ENCODE measurements at regions not wholly inside any gene's neighbourhood (a gene's known extent, or its start where the extent isn't known, plus 50 kb on each side); places are given as distances from the start of the nearest gene placed in this dataset.

DNA sequence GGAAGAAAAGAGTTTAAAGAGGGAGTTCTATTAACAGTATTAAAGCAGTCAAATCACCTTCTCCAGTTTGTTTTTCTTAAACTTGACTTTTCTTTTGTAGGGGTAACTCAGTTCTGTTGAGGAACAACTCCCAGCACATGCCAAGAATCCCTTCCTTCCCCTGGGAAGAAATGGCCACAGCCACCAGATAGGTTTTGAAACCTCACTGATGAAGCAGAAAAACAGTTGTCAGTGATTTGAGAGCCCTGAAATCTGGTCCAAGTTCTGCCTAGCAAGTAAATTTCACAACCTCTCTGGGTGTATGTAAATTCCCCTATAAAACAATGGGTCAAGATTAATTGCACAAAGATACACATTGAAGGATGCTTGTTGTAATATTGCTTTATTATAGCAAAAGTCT lies 167.1 kb downstream of the DHX15 start:
- no peak for DNase-seq

GRCh38 chr4:24416293-24416692 lies 168.1 kb downstream of the DHX15 start:
- DNase-seq, result no peak

DNA sequence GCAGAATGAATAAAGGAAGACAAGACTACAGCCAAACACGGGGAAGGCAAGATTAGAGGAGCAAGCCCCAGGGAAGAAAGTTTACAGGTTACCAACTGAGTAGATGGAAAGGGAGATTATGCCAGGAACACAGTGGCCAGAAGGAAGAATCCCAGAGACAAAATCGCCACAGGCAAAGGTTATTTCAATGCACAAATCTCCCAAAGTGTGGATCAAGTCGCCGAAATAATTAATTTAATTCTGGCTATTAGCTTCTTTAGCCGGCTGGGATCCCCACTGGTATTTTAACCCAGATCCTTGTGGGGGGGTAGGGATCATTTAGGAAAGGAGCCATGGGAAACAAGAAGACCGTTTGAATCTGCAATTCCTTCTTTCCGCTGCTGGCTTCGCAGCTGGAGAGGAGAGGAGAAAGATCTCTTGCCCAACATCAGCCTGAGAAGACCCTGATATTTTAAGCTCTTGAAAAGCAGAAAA lies 171.0 kb downstream of the DHX15 start:
- DNase-seq, result no peak

DNA sequence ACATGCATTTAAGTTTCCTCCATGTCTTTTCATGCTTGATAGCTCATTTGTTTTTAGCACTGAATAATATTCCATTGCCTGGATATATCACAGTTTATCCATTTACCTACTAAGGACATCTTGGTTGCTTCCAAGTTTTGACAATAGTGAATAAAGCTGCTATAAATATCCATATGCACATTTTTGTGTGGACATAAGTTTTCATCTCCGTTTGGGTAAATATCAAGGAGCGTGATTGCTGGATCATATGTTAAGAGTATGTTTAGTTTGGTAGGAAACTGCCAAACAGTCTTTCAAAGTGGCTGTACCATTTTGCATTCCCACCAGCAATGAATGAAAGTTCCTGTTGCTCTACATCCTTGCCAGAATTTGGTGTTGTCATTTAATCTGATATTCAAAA lies 172.5 kb downstream of the DHX15 start:
- no peak for DNase-seq

DNA sequence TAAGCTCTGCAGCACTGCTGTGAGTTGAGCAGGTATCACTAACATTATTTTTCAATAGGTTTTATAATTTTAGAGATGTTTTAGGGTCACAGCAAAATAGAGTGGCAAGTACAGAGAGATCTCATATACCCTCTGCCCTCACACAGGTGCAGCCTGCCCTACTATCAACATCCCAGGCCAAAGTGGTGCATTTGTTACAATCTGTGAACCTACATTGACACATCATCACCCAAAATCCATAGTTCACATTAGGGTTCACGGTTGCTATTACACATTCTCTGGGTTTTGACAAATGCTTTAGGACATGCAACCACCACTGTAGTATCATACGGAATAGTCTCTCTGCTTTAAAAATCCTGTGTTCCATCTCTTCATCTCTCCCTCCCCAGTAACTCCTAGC lies 173.1 kb downstream of the DHX15 start:
- DNase-seq, result no peak

GRCh38 chr4:24408640-24409039 lies 175.7 kb downstream of the DHX15 start:
- no peak for DNase-seq

- DNase-seq, result no peak
Observed at GRCh38 chr4:24405926-24406325, 178.4 kb downstream of the DHX15 start.

GRCh38 chr4:24405341-24405740 lies 179.0 kb downstream of the DHX15 start:
- DNase-seq, result no peak

DNA sequence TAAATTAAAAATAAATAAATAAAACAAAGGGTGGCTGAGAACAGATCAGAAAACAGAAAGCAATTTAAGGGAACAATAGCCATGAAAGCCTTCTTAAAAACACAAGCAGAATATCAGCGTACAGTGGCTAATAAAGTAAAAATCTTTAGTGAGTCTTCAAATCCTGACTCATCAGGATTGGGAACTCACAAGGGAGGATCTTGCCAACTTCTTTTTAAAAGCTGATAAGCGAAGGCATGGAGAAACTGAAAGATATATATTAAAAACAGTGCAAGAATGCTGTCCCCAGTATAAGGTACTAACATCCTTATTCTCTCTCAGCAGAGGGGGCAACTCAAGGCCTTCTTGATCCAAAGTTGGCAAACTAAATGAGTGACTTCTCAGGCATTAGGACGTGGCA lies 180.1 kb downstream of the DHX15 start:
- no peak for DNase-seq

GRCh38 chr4:24403265-24403664 lies 181.1 kb downstream of the DHX15 start:
- no peak for DNase-seq

DNA sequence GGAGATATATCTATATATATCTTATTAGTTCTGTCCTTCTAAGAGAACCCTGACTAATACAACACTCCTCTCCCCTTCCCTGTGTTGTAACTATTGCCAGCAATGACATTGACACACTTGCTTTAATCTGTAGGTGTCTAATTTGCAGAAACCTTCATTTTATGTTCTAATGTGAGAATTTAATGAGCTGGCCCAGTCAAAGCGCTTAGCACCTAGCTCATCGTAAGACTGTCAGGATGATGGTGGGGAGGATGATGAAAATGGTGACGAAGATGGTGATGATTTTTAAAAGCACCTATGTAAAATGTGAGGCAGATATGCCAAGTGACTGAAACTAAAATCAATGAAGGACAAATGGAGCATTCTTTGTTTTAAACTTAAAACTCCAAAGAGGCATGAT lies 183.8 kb downstream of the DHX15 start:
- DNase-seq, result no peak

- DNase-seq, result no peak
Observed at GRCh38 chr4:24396988-24397387, 187.4 kb downstream of the DHX15 start.

DNA sequence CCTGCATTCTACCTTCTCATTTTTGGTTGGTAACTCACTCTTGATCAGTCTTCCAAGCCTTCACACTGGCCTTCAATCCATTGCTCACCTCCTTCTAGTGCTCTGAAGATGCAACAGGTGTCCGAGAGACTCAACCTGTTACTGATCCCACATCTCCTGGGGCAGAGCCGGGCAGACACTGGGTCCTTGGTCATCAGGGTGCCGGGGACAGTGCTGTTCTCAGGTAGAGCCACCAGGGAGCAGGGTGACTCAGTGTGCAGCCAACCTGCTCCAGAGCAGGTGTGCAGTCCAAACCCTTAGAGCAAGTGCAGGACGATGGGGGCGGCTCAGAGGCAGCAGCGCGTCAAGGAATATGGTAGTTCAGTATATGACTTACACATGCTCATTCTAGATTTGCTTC lies 188.4 kb downstream of the DHX15 start:
- no peak for DNase-seq

DNA sequence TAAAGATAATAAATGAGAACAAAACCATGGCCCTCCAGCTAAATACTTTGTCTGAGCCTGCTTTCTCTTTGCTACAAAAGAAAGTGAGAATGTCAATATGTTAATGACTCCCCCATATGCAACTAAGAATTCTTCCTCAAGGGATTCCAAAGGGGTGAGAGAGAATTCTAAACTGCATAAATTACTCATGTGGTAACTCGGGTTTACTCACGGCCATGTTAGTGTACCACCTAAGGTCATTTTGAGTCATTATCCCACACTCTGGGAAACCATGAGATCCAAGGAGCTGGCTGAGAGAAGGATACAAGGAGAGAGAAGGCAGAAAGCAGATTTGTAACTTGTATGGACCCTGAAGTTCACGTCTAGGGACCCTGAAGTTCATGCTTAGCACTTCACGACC lies 190.3 kb downstream of the DHX15 start:
- DNase-seq, result no peak

DNA sequence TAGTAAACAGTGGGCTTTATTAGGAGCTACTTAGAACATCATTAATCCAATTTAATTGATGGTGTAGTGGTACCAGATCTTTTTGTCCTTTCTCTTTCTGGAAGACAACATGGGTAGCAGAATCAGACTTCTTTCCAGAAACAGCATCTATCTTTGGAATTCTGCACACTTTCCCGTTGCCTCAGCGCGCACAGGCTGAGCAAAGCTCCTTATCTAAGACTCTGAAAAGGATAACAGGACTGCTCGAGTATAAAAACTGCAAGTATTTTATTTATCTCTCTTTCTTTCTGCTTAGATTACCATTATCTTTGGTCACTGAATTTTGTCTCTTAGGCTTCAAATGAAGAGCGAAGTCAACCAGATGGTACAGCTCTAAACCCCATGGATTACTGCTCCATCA lies 191.7 kb downstream of the DHX15 start:
- DNase-seq, result no peak

DNA sequence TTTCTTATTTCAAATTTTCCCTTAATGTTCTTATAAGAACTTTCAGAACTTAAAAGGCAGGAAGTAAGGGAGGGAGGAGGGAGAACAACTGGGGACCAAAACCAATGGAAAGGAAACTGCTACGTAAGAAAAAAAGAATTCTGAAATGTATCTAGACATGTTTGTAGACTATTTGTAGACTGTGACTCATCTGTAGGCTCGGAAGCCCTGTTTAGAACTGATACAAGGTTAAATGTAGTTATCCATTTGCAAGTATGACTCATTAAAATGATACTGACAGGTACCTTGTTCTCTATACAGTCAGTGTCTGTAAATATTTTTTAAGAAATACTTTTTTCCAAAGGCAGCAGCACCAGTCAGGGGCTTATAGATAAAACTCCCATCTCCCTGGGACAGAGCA lies 202.0 kb downstream of the DHX15 start:
- no peak for DNase-seq

DNA sequence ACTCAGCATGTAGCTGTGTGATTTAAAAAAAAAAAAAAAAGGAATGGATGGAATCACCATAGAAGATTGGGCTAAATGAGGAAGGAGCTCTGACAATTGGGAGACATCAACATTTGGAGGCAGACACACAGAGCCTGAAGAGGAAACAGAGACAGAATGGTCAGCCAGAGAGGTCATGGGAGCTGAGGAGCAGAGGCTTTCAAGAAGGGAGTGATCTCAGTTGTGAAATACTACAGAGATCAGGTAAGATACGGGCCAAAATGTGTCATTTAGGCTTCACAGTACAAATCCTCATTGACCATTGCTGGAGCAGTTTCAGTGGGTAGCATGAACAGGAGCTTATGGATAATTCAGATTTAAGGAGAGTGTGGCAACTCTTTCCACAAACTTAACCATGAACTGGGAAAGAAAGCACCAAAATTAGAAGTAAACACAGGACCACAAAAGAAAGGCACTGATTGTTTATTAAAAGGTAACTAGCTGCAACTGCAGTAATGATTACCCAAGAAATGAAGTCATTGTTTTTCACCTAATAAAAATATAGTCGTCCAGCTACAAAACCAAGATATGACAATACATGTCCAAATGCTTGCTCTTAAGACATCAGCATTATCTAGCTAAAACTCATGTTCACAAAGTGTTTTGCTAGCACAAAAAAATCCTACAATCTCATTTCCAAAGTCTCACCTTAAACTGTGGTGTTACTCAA lies 203.2 kb downstream of the DHX15 start:
- no peak for DNase-seq

DNA sequence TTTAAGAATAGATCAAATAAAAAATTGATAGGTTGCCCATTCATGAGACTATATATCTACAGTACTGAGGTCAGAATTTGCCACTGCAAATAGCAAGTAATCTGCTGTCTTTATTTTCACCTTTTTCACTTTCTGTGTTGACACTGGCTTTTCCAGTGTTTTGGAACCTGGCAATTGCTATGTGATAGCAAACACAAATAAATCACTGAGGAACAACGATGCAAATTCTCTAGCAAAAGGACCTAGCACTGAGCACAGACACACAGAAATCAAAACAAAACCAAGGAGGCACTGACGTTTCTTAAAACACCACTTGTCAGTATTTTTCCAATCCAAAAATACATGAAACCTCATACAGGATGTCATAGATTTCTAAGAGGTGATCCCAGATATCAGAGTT lies 210.7 kb downstream of the DHX15 start:
- no peak for DNase-seq

GRCh38 chr4:24372881-24373280 lies 211.5 kb downstream of the DHX15 start:
- no peak for DNase-seq

DNA sequence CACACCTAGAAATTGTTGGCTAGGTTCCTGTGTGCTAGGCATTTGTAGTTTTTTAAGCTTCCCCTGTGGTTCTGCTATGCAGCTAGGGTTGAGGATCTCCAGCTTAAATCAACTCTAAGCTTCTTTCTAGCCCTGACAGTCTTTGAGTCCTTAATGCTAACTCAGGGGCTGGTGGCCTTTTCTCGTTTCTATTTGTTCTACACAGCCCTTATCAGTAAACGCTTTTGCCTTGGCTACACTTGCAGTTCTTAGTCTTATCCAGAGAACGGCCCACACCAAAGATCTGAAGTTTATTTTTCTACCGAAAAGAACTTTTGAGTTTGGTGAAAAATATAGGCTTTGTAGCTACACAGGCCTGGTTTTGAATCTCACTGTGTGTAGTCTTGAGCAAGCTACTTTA lies 212.0 kb downstream of the DHX15 start:
- no peak for DNase-seq

DNA sequence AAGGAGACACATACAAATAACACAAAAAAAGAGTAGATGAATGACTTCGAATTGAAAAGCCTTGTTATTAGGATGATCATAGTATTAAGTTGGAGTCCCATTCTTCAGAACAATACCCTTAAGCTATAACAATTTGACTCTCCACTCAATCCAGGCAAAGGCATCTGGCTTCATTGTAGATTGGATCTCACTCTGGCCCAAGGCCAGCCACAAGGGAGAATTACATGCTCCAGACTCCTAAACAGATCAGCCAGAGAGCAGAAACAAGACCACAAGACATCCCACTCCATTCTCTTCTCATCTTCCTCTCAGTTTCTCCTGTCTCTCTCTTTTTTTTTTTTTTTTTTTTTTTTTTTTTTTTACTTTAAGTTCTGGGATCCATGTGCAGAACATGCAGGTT lies 213.9 kb downstream of the DHX15 start:
- DNase-seq, result no peak

DNA sequence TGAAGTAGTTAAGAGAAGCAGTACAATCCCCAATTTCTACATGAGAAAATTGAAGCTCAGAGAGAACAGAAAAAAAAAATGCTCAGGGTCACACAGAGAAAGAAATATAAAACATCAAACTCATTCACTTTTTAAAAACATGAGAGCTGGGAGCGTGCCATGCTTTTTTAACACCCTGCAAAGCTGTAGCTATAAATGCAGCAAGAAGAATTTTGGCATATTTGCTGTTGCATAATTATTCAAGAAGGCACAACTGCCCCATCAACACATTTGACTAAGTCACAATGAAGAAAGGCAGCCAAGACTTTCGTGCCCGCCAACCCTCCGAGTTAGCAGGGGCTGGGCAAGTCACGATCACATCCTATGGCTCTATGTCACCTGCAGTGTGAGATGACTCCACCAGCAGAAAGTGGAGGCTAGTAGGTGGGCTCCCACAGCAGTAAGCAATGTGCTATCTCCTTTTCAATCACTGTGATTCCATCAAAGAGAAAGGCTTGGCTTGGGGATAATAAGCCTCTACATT lies 214.8 kb downstream of the DHX15 start:
- no peak for DNase-seq

GRCh38 chr4:24368801-24369200 lies 215.6 kb downstream of the DHX15 start:
- no peak for DNase-seq

DNA sequence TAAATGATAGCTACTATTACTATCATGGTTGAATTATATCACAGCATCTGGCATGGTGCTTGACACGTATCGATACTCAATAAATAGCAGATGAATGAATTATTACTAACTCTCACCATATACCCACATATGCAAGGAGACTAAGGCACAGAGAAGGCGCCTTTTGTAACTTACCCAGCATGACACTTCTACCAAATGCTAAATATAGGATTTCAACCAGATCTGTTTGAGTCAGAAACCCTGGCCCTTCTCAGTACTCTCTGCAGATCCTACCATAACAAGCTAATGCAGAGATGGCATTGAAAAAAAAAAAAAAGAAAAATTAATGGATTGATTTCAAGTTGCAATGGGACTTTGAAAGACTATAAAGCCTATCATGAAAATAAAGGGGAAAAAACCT lies 219.5 kb downstream of the DHX15 start:
- DNase-seq, result no peak

- no peak for DNase-seq
Observed at GRCh38 chr4:24364249-24364648, 220.1 kb downstream of the DHX15 start.
